Type B pancreatic cell (in vitro differentiated cells): ENCODE measurements at regions not wholly inside any gene's neighbourhood (a gene's known extent, or its start where the extent isn't known, plus 50 kb on each side); places are given as distances from the start of the nearest gene placed in this dataset.

Source experiments
- DNase-seq: peaks from one replicate; pipeline ENCODE4 v3.0.0; 2021; ENCODE audit warnings: mixed read lengths; ENCODE audit not compliant: unreplicated experiment; ENCODE audit errors: extremely low spot score
- H3K27ac Mint-ChIP-seq: 2 replicates; pipeline ENCODE4 v1.8.0; 2021; ENCODE audit warnings: mild to moderate bottlenecking, mixed read lengths
- H3K27me3 Mint-ChIP-seq: 2 replicates; pipeline ENCODE4 v1.8.0; 2021; ENCODE audit warnings: mixed read lengths
- H3K36me3 Mint-ChIP-seq: 2 replicates; pipeline ENCODE4 v1.8.0; 2021; ENCODE audit warnings: mixed read lengths
- H3K4me1 Mint-ChIP-seq: one replicate; pipeline ENCODE4 v1.8.0; 2021; ENCODE audit warnings: mixed read lengths; ENCODE audit not compliant: unreplicated experiment
- H3K4me3 Mint-ChIP-seq: 2 replicates; pipeline ENCODE4 v1.8.0; 2021; ENCODE audit warnings: mild to moderate bottlenecking, mixed read lengths
- H3K9me3 Mint-ChIP-seq: 2 replicates; pipeline ENCODE4 v1.8.0; 2021; ENCODE audit warnings: mixed read lengths
- TF ChIP-seq, protein P1 (sequence below): fragments of 200-600 bp; sonication (generic); conservative IDR thresholded peaks from 2 replicates; pipeline ENCODE4 v1.5.0; 2021; ENCODE audit warnings: antibody characterized with exemption, mild to moderate bottlenecking

DNA sequence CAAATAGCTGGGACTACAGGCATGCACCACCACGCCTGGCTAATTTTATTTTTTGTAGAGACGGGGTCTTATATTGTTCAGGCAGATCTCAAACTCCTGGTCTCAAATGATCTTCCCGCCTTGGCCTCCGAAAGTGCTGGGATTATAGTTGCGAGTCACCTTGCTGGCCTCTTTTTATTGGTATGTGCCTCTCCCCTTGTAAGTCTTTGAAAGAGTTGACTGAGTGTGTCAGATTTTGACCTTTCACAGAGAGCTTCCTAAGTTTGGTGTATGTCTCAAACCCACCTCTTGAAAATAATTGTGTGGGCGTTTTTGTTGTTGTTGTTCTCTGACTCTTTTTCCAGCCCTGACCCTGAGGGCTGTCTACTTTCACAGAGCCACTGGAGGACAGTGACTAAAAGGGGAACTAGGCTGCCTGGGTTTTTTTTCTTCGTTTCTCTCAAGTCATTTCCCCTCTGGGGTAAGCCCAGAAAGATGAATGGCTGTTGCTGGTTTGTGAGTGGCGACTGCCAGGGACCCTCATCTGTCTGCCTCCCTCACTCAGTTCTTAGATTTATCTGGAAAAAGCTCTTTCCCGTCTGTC, 262.8 kb downstream of the ZEB1 start:
- no peaks in the 10 kb centered on the region for H3K36me3 Mint-ChIP-seq
- H3K4me3 Mint-ChIP-seq: no peak overlapping the region
- TF ChIP-seq, protein P1, sequence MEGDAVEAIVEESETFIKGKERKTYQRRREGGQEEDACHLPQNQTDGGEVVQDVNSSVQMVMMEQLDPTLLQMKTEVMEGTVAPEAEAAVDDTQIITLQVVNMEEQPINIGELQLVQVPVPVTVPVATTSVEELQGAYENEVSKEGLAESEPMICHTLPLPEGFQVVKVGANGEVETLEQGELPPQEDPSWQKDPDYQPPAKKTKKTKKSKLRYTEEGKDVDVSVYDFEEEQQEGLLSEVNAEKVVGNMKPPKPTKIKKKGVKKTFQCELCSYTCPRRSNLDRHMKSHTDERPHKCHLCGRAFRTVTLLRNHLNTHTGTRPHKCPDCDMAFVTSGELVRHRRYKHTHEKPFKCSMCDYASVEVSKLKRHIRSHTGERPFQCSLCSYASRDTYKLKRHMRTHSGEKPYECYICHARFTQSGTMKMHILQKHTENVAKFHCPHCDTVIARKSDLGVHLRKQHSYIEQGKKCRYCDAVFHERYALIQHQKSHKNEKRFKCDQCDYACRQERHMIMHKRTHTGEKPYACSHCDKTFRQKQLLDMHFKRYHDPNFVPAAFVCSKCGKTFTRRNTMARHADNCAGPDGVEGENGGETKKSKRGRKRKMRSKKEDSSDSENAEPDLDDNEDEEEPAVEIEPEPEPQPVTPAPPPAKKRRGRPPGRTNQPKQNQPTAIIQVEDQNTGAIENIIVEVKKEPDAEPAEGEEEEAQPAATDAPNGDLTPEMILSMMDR: no peak
- no peaks in the 10 kb centered on the region for H3K27me3 Mint-ChIP-seq
- DNase-seq: no peak
- peaks cover 21% of the 10 kb centered on the region for H3K4me1 Mint-ChIP-seq
- peak overlapping the region; percentile 35 for H3K27ac Mint-ChIP-seq
- peaks cover 4% of the 10 kb centered on the region for H3K9me3 Mint-ChIP-seq

DNA sequence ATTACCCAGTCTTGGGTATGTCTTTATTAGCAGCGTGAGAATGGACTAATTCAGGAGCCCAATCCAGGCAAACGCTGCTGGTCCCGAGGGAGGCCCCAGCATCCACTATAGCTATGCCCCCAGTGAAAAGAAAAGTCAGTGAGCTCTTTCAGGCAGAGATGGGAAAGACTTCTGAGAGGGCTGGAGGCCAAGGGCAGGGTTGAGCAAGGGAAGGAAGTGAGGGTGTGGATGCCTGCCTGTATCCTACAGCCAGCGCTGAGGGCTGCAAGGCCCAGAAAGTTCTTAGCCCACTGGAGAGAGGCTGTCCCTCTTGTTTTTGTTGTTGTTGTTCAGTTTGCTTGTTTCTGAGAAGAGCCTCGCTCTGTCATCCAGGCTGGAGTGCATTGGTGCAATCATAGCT, 261.6 kb downstream of the ZEB1 start:
- TF ChIP-seq, protein P1: no peak

More for the DNA sequence above, 261.6 kb downstream of the ZEB1 start:
- Mint-ChIP-seq H3K27me3 (no peaks in the 10 kb centered on the region), H3K36me3 (no peaks in the 10 kb centered on the region), H3K4me3 (no peak overlapping the region), H3K4me1 (peaks cover 21% of the 10 kb centered on the region), H3K9me3 (peaks cover 4% of the 10 kb centered on the region), H3K27ac (no peak overlapping the region)
- DNase-seq: no peak
